PC-9 (cell line): ENCODE measurements at regions not wholly inside any gene's neighbourhood (a gene's known extent, or its start where the extent isn't known, plus 50 kb on each side); places are given as distances from the start of the nearest gene placed in this dataset.

ENCODE experiments used
- BruUV-seq: library from RNA; stranded (reverse); fragments of 400-500 nt; replicated peaks from 2 replicates; lab custom pipeline; 2021; lab: Mats Ljungman, UMichigan
- CTCF ChIA-PET: fragments of 300-600 bp; sonication (Branson Sonifier 250); formaldehyde crosslinking; loops from one replicate; lab custom pipeline; 2022; ENCODE audit warnings: antibody characterized with exemption; lab: Charles Lee
- POLR2A ChIA-PET: fragments of 300-600 bp; sonication (Branson Sonifier 250); formaldehyde crosslinking; loops from one replicate; lab custom pipeline; 2022; ENCODE audit warnings: antibody characterized with exemption; ENCODE audit not compliant: unreplicated experiment; lab: Charles Lee
- DNase-seq, 2 experiments: peaks; one replicate each; pipeline versions ENCODE4 v3.0.0 to v3.0.0-alpha.2; 2015 to 2022; ENCODE audit warnings: mixed read lengths in 1 of 2
- H2AFZ ChIP-seq: fragments of 200-600 bp; sonication (generic); 2 replicates; pipeline ENCODE4 v1.8.1; 2017; ENCODE audit warnings: antibody characterized with exemption
- H3F3A ChIP-seq: fragments of 200-600 bp; sonication (generic); 2 replicates; pipeline ENCODE4 v1.8.1; 2017; ENCODE audit warnings: antibody characterized with exemption, mild to moderate bottlenecking, low read depth; ENCODE audit not compliant: insufficient read depth
- H3K27ac ChIP-seq: fragments of 200-600 bp; sonication (generic); 2 replicates; pipeline ENCODE4 v1.6.1; 2016; ENCODE audit warnings: mixed run types
- H3K27me3 ChIP-seq: fragments of 200-600 bp; sonication (generic); 2 replicates; pipeline ENCODE4 v1.6.1; 2016; ENCODE audit warnings: low read depth, mixed run types; ENCODE audit not compliant: insufficient read depth
- H3K36me3 ChIP-seq: fragments of 200-600 bp; sonication (generic); 2 replicates; pipeline ENCODE4 v1.6.1; 2016; ENCODE audit warnings: low read depth, mixed run types
- H3K4me1 ChIP-seq: fragments of 200-600 bp; sonication (generic); replicated peaks from 2 replicates; pipeline ENCODE4 v1.6.1; 2016; ENCODE audit warnings: mixed run types; ENCODE audit not compliant: insufficient read depth
- H3K4me2 ChIP-seq: fragments of 200-600 bp; sonication (generic); 2 replicates; pipeline ENCODE4 v1.6.1; 2017; ENCODE audit warnings: mixed run types
- H3K4me3 ChIP-seq: fragments of 200-600 bp; sonication (generic); 2 replicates; pipeline ENCODE4 v1.6.1; 2016; ENCODE audit warnings: mixed run types
- H3K79me2 ChIP-seq: fragments of 200-600 bp; sonication (generic); 2 replicates; pipeline ENCODE4 v1.6.1; 2017; ENCODE audit warnings: low read depth, mixed run types
- H3K9me2 ChIP-seq: fragments of 200-600 bp; sonication (generic); 2 replicates; pipeline ENCODE4 v1.8.1; 2017; ENCODE audit warnings: mild to moderate bottlenecking; ENCODE audit not compliant: insufficient read depth
- H3K9me3 ChIP-seq: fragments of 200-600 bp; sonication (generic); 2 replicates; pipeline ENCODE4 v1.8.1; 2016; ENCODE audit warnings: low read depth; ENCODE audit not compliant: insufficient read depth
- H4K20me1 ChIP-seq: fragments of 200-600 bp; sonication (generic); 2 replicates; pipeline ENCODE4 v1.8.1; 2017; ENCODE audit not compliant: insufficient read depth
- CTCF ChIP-seq: fragments of 200-600 bp; sonication (generic); conservative IDR thresholded peaks from 2 replicates; pipeline ENCODE4 v1.6.1; 2017; ENCODE audit warnings: mixed run types, antibody characterized with exemption, mild to moderate bottlenecking, moderate library complexity
- EZH2 ChIP-seq: fragments of 200-600 bp; sonication (generic); IDR thresholded peaks from 2 replicates; pipeline ENCODE4 v1.8.0; 2017; ENCODE audit warnings: antibody characterized with exemption, low read depth
- intact Hi-C: fragments of 100-400 bp; cut with micrococcal nuclease; formaldehyde crosslinking; loops from one replicate; pipeline ENCODE4 v1.10.0; 2022; ENCODE audit not compliant: unreplicated experiment

DNA sequence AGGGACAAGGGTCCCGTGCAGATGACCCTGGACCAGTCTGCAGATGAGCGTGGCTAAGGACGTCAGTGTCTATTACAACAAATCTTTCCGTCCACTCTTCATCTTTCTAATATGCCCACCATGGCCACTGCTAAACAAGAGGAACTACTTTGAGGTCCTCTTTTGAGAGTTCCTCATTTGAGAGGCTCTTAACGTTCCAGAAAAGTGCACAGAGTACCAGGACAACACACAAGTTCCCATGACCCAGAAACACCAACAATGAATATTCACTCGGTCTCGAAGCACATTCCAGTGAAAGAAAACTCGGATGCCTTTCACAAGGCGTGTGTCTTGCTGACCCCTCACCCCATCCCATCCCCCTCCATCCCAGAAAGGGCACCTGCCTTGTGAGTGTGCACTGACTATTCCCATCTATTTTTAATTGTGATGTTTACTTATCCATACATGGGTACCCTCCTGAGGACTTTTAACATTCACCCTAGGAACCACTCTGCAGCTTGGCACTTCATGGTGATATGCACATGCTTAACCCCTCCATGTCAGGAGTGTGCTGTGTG is 157.0 kb downstream of the SHANK2 start:
- DNase-seq, result no peak
- Histone ChIP-seq H3K9me3 (no peaks in the 10 kb centered on the region), H3K4me1 (peaks cover 4% of the 10 kb centered on the region; the same call in 1 of the 2 replicates), H3F3A (peaks cover 6% of the 10 kb centered on the region; the same call in 1 of the 2 replicates), H3K79me2 (no peaks in the 10 kb centered on the region), H4K20me1 (peaks cover 8% of the 10 kb centered on the region), H3K9me2 (no peaks in the 10 kb centered on the region), H3K4me2 (no peak overlapping the region), H3K36me3 (no peaks in the 10 kb centered on the region), H2AFZ (no peak overlapping the region), H3K4me3 (no peak overlapping the region), H3K27me3 (no peaks in the 10 kb centered on the region), H3K27ac (no peak overlapping the region)
- no peak for TF ChIP-seq CTCF
- TF ChIP-seq EZH2, result no peak
- intact Hi-C loops, result no loop called here
- BruUV-seq, result no TSS peak
- CTCF ChIA-PET, result no interaction called here
- POLR2A ChIA-PET, result no interaction called here

DNA sequence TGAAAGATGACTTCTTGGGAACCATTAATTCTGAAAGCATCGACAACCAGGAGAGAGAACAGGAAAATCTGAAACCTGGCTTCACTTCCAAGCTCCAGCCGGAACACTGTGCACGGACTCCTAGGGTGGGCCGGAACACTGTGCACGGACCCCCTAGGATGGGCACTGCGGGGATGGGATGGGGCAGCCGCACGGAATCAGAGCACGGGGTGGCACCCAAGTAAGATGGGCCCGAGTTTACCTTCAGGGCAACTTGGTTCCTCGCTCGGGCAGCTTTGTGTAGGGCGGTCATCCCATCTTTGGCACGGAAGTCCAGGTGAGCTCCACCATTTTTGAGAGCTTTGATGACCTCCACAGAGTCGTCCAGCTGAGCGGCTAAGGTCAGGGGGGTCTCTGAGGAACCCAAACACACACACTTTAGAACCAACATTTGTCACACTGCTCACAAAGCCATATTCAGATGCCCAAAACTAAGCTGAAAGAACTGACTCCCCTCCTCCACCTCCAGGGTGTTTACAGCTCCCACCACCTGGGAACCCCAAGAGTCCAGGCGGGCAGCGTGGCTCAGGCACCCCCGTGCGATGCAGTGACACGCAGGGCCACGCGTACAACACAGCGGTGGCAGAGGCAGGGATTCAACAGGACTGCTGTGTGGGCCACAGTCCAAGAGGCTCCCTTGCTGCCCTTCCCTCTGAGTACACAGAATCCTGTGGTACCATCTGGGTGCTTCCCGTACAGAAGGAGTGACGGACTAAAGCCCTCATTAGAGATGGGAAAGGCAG is 157.9 kb downstream of the SHANK2 start:
- TF ChIP-seq EZH2 (no peak), CTCF (no peak)
- Histone ChIP-seq H3K4me3 (no peak overlapping the region), H3K4me1 (peaks cover 4% of the 10 kb centered on the region; the same call in 1 of the 2 replicates), H2AFZ (no peak overlapping the region), H3K27ac (no peak overlapping the region), H3K36me3 (no peaks in the 10 kb centered on the region), H3K4me2 (no peak overlapping the region), H3K9me3 (no peaks in the 10 kb centered on the region), H3K27me3 (no peaks in the 10 kb centered on the region), H4K20me1 (peaks cover 8% of the 10 kb centered on the region), H3F3A (peaks cover 6% of the 10 kb centered on the region; the same call in 1 of the 2 replicates), H3K9me2 (no peaks in the 10 kb centered on the region), H3K79me2 (no peaks in the 10 kb centered on the region)
- ChIA-PET CTCF (no interaction called here), POLR2A (no interaction called here)
- BruUV-seq, result no TSS peak
- intact Hi-C loops, result no loop called here
- no peak for DNase-seq

DNA sequence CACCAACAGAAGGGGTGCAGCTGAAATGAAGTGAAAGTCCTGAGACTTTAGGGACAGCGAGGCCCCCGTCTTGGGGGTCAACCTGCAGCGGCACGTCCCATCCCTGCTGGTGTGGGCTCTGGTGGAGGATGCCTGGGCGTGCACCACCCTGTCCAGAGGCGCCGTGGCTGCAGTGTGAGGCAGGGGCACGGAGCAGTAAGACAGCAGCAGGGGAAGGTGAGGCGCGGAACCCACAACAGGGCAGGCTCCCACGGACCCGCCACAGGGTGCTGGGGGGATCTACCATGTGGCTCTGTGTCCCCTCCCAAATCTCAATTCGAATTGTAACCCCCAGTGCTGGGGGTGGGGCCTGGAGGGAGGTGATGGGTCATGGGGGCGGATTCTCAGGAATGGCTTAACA is 158.6 kb downstream of the SHANK2 start:
- no TSS peak for BruUV-seq

More for the DNA sequence above, 158.6 kb downstream of the SHANK2 start:
- Histone ChIP-seq H3K36me3 (no peaks in the 10 kb centered on the region), H3K4me2 (no peak overlapping the region), H3K4me1 (peaks cover 4% of the 10 kb centered on the region; the same call in 1 of the 2 replicates), H3K27me3 (no peaks in the 10 kb centered on the region), H3K9me3 (no peaks in the 10 kb centered on the region), H3K4me3 (no peak overlapping the region), H4K20me1 (peaks cover 8% of the 10 kb centered on the region), H2AFZ (no peak overlapping the region), H3K27ac (no peak overlapping the region), H3K9me2 (no peaks in the 10 kb centered on the region), H3F3A (peaks cover 6% of the 10 kb centered on the region; the same call in 1 of the 2 replicates), H3K79me2 (no peaks in the 10 kb centered on the region)
- no peak for TF ChIP-seq CTCF
- no peak for TF ChIP-seq EZH2
- DNase-seq, result no peak
- intact Hi-C loops, result no loop called here
- CTCF ChIA-PET, result no interaction called here
- POLR2A ChIA-PET, result no interaction called here
